MCF 10A (cell line): ENCODE measurements at regions not wholly inside any gene's neighbourhood (a gene's known extent, or its start where the extent isn't known, plus 50 kb on each side); places are given as distances from the start of the nearest gene placed in this dataset.

Experiments
- BruUV-seq: library from RNA; stranded (reverse); fragments of 400-500 nt; replicated peaks from 2 replicates; lab custom pipeline; 2021; lab: Mats Ljungman, UMichigan
- CTCF ChIA-PET: fragments of 300-600 bp; sonication (Branson Sonifier 250); formaldehyde crosslinking; extraction: SDS; loops from one replicate; lab custom pipeline; 2021; ENCODE audit warnings: antibody characterized with exemption, inconsistent platforms; lab: Yijun Ruan, JAX
- POLR2A ChIA-PET: fragments of 300-600, 350-650 bp; sonication (Branson Sonifier 250); formaldehyde crosslinking; extraction: SDS; loops from one replicate; lab custom pipeline; 2020; ENCODE audit warnings: antibody characterized with exemption, inconsistent platforms; lab: Yijun Ruan, JAX
- DNase-seq: peaks from one replicate; pipeline ENCODE4 v3.0.0-alpha.2; 2018; ENCODE audit not compliant: unreplicated experiment
- H3K27ac Mint-ChIP-seq: one replicate; pipeline ENCODE4 v1.8.0; 2022; ENCODE audit warnings: mild to moderate bottlenecking, low read depth, mixed read lengths; ENCODE audit not compliant: unreplicated experiment
- H3K27me3 Mint-ChIP-seq: one replicate; pipeline ENCODE4 v1.8.0; 2022; ENCODE audit warnings: mixed read lengths; ENCODE audit not compliant: insufficient read depth, unreplicated experiment
- H3K36me3 Mint-ChIP-seq: one replicate; pipeline ENCODE4 v1.8.0; 2022; ENCODE audit warnings: mild to moderate bottlenecking, moderate library complexity, mixed read lengths; ENCODE audit not compliant: insufficient read depth, unreplicated experiment
- H3K4me1 Mint-ChIP-seq: one replicate; pipeline ENCODE4 v1.8.0; 2022; ENCODE audit warnings: mixed read lengths; ENCODE audit not compliant: insufficient read depth, unreplicated experiment
- H3K4me3 Mint-ChIP-seq: one replicate; pipeline ENCODE4 v1.8.0; 2022; ENCODE audit warnings: mild to moderate bottlenecking, moderate library complexity, mixed read lengths; ENCODE audit not compliant: unreplicated experiment
- H3K9me3 Mint-ChIP-seq: one replicate; pipeline ENCODE4 v1.8.0; 2022; ENCODE audit warnings: mixed read lengths; ENCODE audit not compliant: unreplicated experiment
- intact Hi-C: fragments of 100-400 bp; cut with micrococcal nuclease; formaldehyde crosslinking; loops from 2 replicates; pipeline ENCODE4 v1.14.1; 2022
- TF ChIP-seq, protein P1 (sequence below): fragments of 200-600 bp; IDR thresholded peaks from one replicate; pipeline ENCODE4 v1.8.0; 2022; ENCODE audit warnings: antibody characterized with exemption, mild to moderate bottlenecking; ENCODE audit not compliant: unreplicated experiment

DNA sequence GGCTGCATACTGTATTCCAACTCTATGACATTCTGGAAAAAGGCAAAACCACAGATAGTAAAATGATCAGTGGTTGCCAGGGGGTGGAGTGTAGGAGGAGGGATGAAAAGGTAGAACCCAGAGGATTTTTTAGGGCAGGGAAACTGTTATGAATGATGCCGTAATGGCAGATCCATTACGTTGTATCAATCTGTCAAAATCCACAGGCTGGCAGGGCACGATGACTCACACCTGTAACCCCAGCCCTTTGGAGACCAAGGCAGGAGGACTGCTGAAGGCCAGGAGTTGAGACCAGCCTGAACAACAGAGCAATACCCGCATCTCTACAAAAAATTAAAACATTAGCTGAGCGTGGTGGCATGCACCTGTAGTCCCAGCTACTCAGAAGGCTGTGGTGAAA is 91.8 kb downstream of the RMI2 start:
- no peaks in the 10 kb centered on the region for H3K27me3 Mint-ChIP-seq
- ChIA-PET POLR2A (no interaction called here), CTCF (interaction anchor here (0.6 to 1.8 kb wide), 4 partner anchors 10 to 239 kb away, joined by 3 to 9 read pairs (median 4); no protein-coding TSS in a partner anchor)
- no peak overlapping the region for H3K4me3 Mint-ChIP-seq
- H3K4me1 Mint-ChIP-seq, result no peaks in the 10 kb centered on the region
- intact Hi-C loops, result no loop called here
- no peak overlapping the region for H3K27ac Mint-ChIP-seq
- H3K36me3 Mint-ChIP-seq, result no peaks in the 10 kb centered on the region
- TF ChIP-seq, protein P1, sequence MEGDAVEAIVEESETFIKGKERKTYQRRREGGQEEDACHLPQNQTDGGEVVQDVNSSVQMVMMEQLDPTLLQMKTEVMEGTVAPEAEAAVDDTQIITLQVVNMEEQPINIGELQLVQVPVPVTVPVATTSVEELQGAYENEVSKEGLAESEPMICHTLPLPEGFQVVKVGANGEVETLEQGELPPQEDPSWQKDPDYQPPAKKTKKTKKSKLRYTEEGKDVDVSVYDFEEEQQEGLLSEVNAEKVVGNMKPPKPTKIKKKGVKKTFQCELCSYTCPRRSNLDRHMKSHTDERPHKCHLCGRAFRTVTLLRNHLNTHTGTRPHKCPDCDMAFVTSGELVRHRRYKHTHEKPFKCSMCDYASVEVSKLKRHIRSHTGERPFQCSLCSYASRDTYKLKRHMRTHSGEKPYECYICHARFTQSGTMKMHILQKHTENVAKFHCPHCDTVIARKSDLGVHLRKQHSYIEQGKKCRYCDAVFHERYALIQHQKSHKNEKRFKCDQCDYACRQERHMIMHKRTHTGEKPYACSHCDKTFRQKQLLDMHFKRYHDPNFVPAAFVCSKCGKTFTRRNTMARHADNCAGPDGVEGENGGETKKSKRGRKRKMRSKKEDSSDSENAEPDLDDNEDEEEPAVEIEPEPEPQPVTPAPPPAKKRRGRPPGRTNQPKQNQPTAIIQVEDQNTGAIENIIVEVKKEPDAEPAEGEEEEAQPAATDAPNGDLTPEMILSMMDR, result no peak
- DNase-seq, result no peak
- BruUV-seq, result no TSS peak
- H3K9me3 Mint-ChIP-seq, result no peaks in the 10 kb centered on the region

DNA sequence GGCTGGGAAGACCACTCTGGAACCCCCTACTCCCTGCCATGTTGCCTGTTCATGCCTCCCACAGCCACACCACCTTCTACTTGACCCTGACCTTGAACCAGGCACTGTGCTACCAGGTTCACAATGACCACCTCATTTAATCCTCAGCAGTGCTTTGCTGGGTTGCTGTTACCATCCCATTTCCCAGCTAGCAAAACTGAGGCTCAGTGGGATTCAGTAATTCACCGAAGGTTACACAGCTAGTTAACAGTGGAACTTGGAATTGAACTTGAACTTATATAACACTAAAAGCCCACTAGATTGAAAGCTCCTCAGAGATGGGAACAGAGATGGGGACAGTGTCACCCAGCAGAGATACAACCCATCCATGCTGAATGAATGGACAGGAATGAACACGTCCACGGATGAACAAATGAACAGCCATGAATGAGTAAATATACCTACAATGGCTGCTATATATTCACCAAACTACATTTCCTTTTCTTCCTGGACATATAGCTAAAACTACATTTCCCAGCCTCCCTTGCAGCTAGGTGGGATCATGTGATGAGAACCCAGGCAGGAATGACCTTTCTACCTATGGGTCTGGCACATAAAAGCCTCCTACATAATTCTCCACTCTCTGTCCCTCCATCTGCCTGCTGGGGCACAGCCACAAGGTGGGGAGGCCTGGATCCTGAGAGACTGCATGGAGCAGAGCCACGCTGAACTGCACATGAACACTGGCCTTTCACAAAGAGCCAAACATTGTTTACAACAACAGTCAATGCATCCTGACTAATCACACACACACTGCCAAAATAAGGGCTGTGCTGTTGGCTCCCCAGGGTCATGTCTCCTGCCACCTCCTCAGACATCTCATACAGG is 94.8 kb downstream of the RMI2 start:
- Mint-ChIP-seq H3K36me3 (no peaks in the 10 kb centered on the region), H3K27me3 (no peaks in the 10 kb centered on the region), H3K4me3 (no peak overlapping the region), H3K9me3 (no peaks in the 10 kb centered on the region), H3K27ac (no peak overlapping the region), H3K4me1 (no peaks in the 10 kb centered on the region)
- intact Hi-C loops, result no loop called here
- ChIA-PET POLR2A (no interaction called here), CTCF (interaction anchor here (0.6 kb wide), 1 partner anchor 61 kb away, joined by 3 read pairs; no protein-coding TSS in a partner anchor)
- TF ChIP-seq, protein P1, result no peak
- DNase-seq, result no peak
- no TSS peak for BruUV-seq

DNA sequence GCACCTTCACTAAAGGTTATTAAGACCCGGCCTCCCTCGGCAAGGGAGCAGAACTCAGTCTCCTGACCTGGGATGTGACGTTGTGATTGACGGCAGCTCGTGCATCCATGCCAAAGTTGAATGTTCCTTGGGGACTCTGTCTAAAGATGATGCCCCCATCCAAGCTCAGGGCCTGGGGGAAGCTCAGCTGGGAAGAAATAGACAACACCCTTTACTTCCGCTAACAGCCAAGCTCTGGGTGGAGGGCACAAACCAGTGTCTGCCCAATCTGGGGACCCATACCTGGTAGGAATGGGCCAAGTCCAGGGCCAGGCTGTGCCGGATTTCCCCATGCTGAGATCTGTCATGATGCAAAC is 95.4 kb downstream of the RMI2 start:
- ChIA-PET CTCF (interaction anchor here (0.6 kb wide), 1 partner anchor 62 kb away, joined by 3 read pairs; no protein-coding TSS in a partner anchor), POLR2A (no interaction called here)
- Mint-ChIP-seq H3K9me3 (no peaks in the 10 kb centered on the region), H3K4me3 (no peak overlapping the region), H3K4me1 (no peaks in the 10 kb centered on the region), H3K27ac (no peak overlapping the region), H3K27me3 (no peaks in the 10 kb centered on the region), H3K36me3 (no peaks in the 10 kb centered on the region)
- TF ChIP-seq, protein P1, result no peak
- intact Hi-C loops, result no loop called here
- no peak for DNase-seq
- no TSS peak for BruUV-seq

DNA sequence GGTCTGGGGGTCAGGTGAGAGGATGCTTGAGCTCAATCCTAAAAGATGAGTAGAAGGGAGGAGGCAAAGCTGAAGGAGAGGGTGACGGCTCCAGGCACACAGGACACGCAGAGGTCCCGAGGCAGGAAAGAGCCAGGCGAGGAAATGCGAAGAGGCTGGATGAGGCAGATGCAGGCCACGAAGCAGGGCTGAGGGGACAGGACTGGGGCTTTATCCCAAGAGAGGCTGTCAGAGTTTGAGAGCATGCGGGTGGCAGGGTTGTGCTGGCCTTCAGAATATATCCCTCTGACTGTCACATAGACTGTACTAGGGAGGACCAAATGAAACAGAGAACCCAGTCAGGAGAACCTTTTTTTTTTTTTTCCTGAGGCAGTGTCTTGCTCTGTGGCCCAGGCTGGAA is 100.2 kb downstream of the RMI2 start:
- DNase-seq, result no peak
- Mint-ChIP-seq H3K36me3 (no peaks in the 10 kb centered on the region), H3K27ac (no peak overlapping the region), H3K4me3 (no peak overlapping the region), H3K27me3 (no peaks in the 10 kb centered on the region), H3K9me3 (no peaks in the 10 kb centered on the region), H3K4me1 (no peaks in the 10 kb centered on the region)
- POLR2A ChIA-PET, result no interaction called here
- CTCF ChIA-PET, result interaction anchor here (0.5 to 1.1 kb wide), 2 partner anchors 33 to 37 kb away, joined by 3 read pairs; no protein-coding TSS in a partner anchor
- BruUV-seq, result no TSS peak
- TF ChIP-seq, protein P1, result no peak
- intact Hi-C loops, result no loop called here
